ENCODE measurements at regions not wholly inside any gene's neighbourhood (a gene's known extent, or its start where the extent isn't known, plus 50 kb on each side); places are given as distances from the start of the nearest gene placed in this dataset.

GRCh38 chr9:129494113-129494789 lies 126.7 kb downstream of the C9orf50 start:
- Histone ChIP-seq H3K4me3 (peak overlapping the region in 1 of 3 donors; percentile 64), H3K27me3 (no peaks in the 10 kb centered on the region), H3K27ac (peak overlapping the region; percentile 97 to 100 (median 99)), H3K4me1 (peaks cover 0 to 56% (median 22%) of the 10 kb centered on the region in 4 donors), H3K36me3 (no peaks in the 10 kb centered on the region), H3K9me3 (no peaks in the 10 kb centered on the region)
- no peak for TF ChIP-seq POLR2A (IDR thresholded peaks at IDR 0.05)
- no peak for TF ChIP-seq CTCF (IDR thresholded peaks at IDR 0.05)
- ATAC-seq (no peak), DNase-seq (no peak)
- WGBS (ENCODE audit: insufficient coverage, low coverage, low lambda C conversion rate, missing lambda C conversion rate): 74% methylated on average over 3 of the region's 11 CpGs
- intact Hi-C loops (cut with DNase I): no loop called here

GRCh38 chr9:129493706-129494047 lies 127.2 kb downstream of the C9orf50 start:
- intact Hi-C loops (cut with DNase I): no loop called here
- Histone ChIP-seq H3K27ac (peak overlapping the region in 2 of 3 donors; percentile 36 to 40), H3K36me3 (no peaks in the 10 kb centered on the region), H3K27me3 (no peaks in the 10 kb centered on the region), H3K4me1 (peaks cover 0 to 56% (median 22%) of the 10 kb centered on the region in 4 donors), H3K9me3 (no peaks in the 10 kb centered on the region), H3K4me3 (no peak overlapping the region)
- no peak for ATAC-seq
- no peak for DNase-seq
- TF ChIP-seq POLR2A (IDR thresholded peaks at IDR 0.05): no peak
- no peak for TF ChIP-seq CTCF (IDR thresholded peaks at IDR 0.05)
- WGBS (ENCODE audit: insufficient coverage, low coverage, low lambda C conversion rate, missing lambda C conversion rate): 55% methylated on average over 6 of the region's 8 CpGs

GRCh38 chr9:129493002-129493705 lies 127.7 kb downstream of the C9orf50 start:
- peak in 1 of 3 donors; percentile 28 for DNase-seq
- intact Hi-C loops (cut with DNase I): no loop called here
- Histone ChIP-seq H3K4me3 (no peak overlapping the region), H3K36me3 (no peaks in the 10 kb centered on the region), H3K27me3 (no peaks in the 10 kb centered on the region), H3K27ac (peak overlapping the region in 2 of 3 donors; percentile 36 to 40), H3K9me3 (no peaks in the 10 kb centered on the region), H3K4me1 (peaks cover 0 to 53% (median 22%) of the 10 kb centered on the region in 4 donors)
- TF ChIP-seq CTCF (IDR thresholded peaks at IDR 0.05) (no peak), POLR2A (IDR thresholded peaks at IDR 0.05) (peak; percentile 55)
- ATAC-seq: no peak
- 66% methylated on average over 9 of the region's 9 CpGs for WGBS (ENCODE audit: insufficient coverage, low coverage, low lambda C conversion rate, missing lambda C conversion rate)

GRCh38 chr9:129491487-129491855 lies 129.4 kb downstream of the C9orf50 start:
- H3K36me3 ChIP-seq: no peaks in the 10 kb centered on the region
- no peaks in the 10 kb centered on the region for H3K27me3 ChIP-seq
- no peaks in the 10 kb centered on the region for H3K9me3 ChIP-seq
- H3K4me1 ChIP-seq: peaks cover 3 to 58% (median 25%) of the 10 kb centered on the region in 4 donors
- peak overlapping the region; percentile 96 to 99 (median 99) for H3K27ac ChIP-seq
- TF ChIP-seq CTCF (IDR thresholded peaks at IDR 0.05): no peak
- peak; percentile 60 for TF ChIP-seq POLR2A (IDR thresholded peaks at IDR 0.05)
- DNase-seq (peak in 2 of 3 donors; percentile 70 to 71), ATAC-seq (no peak)
- 45% methylated on average over 8 of the region's 8 CpGs for WGBS (ENCODE audit: insufficient coverage, low coverage, low lambda C conversion rate, missing lambda C conversion rate)
- H3K4me3 ChIP-seq: peak overlapping the region in 1 of 3 donors; percentile 50
- intact Hi-C loops (cut with DNase I): no loop called here
